Islet precursor cell (in vitro differentiated cells): ENCODE measurements at regions not wholly inside any gene's neighbourhood (a gene's known extent, or its start where the extent isn't known, plus 50 kb on each side); places are given as distances from the start of the nearest gene placed in this dataset.
A peak's percentile ranks its signal among the peaks of the same experiment; 100 is the strongest.

ENCODE experiments used
- DNase-seq: peaks from one replicate; pipeline ENCODE4 v3.0.0-alpha.2; 2018

DNA sequence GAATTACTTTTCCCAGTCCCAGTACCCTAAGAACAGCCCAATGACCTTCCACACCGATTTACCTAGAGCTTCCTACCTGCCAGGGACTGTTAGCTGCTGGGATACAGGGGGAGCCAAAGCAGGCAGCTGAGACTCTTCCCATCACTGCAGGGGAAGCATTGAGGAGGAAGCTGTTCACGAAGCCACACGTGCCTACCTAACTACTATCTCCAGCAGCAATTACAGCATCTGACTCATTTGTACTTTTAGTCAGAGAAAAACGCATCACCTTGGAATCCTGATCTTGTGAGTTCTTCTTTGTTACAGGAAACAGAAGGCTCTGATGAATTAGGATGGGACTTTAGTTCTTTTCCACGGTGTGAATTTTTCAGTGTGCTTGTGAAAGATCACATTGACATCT lies 113.7 kb upstream of the DHX40 start:
- DNase-seq = peak; percentile 86

DNA sequence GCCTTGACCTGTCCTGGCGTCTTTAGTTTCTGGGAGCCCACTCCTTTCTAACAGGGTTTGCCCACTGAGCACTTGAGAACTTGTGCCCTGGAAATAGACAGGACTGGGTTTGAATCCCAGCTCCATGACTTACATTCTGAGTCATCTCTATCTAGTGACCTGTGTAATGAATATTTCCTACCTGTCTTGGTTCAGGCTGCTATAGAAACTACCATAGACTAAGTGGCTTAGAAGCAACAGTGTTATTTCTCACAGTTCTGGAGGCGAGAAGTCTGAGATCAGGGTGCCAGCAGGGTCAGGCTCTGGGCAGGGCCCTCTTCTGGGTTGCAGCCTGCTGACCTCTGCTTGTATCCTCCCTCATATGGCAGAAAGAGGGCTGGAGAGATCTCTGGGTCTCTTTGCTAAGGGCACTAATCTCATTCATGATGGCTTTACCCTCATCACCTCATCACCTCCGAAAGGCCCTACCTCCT lies 110.7 kb upstream of the DHX40 start:
- no peak for DNase-seq

- no peak for DNase-seq
Observed at GRCh38 chr17:59456428-59456827, 109.0 kb upstream of the DHX40 start.

DNA sequence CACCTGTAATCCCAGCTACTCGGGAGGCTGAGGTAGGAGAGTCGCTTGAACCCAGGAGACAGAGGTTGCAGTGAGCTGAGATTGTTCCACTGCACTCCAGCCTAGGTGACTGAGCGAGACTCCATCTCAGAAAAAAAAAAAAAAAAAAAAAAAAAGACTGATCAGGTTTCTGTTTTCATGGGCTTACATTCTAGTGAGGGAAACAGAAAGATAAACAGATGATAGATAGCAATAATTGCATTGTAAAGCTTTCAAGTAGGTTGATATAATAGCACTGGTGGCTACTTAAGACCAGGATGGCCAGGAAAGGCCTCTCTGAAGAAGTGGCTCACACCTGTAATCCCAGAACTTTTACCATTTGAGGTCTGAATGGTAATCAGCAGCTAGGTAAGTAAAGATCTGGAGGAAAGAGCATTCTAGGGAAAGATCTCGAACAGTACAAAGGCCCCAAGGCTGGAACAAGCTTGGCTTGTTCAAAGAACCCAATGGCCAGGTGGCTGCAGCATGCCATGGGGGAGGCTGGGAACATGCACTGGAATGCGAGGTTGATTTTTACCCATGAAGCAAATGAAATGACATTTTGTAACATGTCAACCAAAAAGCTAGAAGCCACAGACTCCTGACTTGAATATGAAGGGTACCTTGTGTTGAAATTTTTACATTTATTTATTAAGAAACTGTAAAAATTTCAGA lies 108.3 kb upstream of the DHX40 start:
- DNase-seq = no peak

GRCh38 chr17:59462385-59462784 lies 103.0 kb upstream of the DHX40 start:
- DNase-seq = no peak

GRCh38 chr17:59464246-59464645 lies 101.2 kb upstream of the DHX40 start:
- DNase-seq = no peak

- no peak for DNase-seq
Observed at GRCh38 chr17:59465949-59466307, 99.5 kb upstream of the DHX40 start.

DNA sequence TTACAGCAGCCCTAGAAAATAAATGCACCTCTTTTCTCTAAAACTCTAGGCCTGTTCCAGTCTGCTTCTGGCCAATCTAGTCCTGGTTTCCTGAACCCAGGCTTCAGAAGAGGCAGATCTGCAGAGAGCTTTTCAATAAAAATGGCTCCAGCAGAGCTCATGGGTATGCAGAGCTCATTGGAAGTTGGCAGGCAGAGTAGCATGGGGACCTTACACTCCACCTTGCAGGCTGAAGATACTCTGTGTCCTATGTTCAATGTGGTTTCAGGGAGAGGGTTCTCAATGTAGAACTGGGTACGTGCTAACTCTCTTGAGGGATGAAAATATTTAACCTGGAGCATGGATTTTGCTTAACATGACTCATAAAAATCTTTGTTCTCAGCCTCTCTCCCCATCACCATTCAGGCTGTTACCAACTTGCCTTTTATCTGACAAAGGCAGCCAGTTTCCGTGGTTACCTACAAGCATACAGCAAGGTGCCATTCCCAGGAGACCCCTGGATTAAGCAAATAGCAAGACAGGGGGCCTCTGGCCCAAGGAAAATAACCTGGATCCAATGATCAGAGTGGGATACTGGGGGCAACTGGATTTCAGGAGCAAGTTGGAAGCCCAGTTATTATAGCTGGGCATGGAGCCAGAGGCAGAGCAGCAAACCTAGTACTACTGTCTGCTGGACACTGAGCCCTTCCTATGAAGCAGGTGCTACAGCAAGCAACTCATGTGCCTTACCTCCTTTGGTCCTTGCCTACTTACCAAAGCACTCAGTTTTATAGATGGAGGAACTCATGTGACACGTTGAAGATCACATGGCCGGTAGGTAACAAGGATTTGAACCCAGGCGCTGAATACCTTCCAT lies 98.2 kb upstream of the DHX40 start:
- no peak for DNase-seq

DNA sequence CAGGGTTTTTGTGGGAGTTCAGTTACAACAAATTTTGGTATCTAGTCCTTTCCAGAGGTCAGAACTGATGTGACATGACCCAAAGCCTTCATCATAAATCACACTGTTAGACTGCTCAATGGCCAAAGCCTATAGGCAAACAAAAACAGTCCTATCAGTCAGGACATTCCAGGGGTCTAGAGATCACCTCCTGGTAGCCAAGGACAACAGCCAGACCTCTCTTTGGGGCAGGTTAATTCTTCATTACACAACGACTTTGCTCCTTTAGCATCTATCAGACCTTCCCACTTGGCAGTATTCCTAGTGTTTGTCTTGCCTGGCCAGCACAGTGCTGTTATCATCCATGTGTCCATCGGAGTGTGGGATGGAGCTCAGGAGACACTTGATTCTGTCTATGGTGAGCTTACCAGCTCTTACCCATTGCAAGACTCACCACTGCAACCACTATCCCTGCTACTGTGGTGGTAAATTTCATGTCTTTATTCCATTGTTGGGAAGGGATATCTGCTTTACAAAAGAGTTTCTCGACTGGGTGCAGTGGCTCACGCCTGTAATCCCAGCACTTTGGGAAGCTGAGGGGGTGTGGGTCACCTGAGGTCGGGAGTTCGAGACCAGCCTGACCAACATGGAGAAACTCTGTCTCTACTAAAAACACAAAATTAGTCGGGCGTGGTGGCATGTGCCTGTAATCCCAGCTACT lies 95.5 kb upstream of the DHX40 start:
- no peak for DNase-seq

DNA sequence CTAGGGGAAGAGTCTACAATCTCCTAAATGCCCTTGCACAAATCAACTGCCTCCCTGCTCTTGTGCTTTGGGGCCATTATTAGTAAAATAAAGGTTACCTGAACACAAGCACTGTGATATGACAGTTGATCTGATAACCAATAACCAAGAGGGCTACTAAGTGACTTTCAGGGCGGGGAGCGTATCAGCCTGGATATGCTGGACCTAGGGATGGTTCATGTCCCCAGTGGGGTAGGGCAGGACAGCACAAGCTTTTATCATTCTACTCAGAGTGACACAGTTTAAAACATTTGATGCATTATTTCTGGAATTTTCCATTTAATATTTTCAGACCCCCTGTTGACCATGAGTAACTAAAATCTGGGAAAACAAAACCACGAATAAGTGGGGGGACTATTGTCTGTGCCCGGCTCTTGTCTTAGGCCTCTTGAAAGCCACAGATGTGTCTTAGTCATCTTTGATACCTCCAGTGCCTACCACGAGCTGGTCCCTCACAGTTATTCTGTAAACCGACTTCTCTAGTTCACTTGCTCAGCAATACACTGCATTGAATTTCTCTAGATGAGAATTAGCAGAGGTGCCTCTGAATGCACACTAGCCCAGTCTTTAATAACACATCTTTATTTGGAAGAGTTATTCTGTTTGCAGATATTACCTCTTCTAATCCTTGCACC lies 94.6 kb upstream of the DHX40 start:
- no peak for DNase-seq

DNA sequence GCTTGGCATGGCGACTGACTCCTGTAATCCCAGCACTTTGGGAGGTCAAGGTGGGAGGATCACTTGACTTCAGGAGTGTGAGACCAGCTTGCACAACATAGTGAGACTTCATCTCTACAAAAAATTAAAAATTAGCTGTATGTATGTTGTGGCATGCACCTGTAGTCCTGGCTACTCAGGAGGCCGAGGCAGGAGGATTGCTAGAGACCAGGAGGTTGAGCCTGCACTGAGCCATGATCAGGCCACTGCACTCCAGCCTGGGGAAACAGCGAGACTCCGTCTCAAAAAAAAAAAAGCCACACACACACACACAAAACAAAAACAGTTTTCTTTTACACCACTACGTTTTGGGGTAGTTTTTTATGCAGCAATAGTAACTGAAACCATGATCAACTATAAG lies 89.0 kb upstream of the DHX40 start:
- DNase-seq = no peak

DNA sequence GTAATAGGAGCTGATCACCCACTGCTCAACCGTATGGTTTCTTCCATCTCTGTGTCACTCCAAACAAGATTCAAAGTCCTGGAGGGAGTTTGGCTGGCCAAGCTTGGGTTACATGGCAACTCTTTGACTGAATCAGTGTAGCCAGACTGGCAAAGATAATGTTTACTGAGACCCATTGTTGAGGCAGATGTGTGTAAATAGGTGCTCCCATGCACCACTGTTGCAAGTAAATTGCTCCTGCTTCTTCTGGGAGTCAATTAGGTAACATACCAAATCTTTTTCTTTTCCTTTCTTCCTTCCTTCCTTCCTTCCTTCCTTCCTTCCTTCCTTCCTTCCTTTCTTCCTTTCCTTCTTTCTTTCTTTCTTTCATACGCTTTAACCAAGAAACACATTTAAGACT lies 86.3 kb upstream of the DHX40 start:
- DNase-seq = no peak

DNA sequence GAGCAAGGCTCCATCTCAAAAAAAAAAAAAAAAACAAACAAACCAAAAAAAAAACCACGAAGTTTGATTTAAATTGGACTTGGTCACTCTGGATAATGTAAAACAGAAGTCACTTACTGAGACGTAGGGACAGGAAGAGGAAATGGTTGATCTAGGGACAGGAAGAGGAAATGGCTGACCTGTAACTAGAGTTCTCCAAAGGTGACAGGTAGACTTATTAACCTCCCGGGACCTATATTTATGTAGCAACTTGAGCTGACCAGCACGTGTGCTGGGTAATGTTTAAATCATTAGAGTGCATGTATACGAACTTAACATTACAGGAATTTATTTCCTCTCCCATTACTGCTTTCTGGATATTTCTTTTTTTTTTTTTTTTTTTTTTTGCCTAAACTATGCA lies 81.5 kb upstream of the DHX40 start:
- no peak for DNase-seq

DNA sequence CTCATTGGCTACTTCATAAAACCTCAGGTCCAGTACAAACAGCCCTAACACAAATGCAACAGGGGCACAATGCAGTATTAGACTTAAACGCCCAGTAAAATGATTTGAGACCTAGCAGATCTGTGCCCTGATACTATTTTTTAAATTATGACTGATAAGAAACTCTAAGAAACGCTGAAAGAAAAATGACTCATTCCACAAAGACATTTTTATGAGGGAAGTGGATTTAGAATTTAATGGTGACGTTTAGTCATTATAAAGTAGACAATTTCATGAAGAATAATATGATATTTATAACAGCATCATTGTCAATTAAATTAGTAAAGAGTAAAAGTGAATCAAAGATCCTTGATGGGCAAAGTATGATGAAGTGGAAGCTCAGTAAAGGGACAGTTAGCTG lies 80.4 kb upstream of the DHX40 start:
- DNase-seq = no peak

- no peak for DNase-seq
Observed at GRCh38 chr17:59485946-59486345, 79.5 kb upstream of the DHX40 start.

- no peak for DNase-seq
Observed at GRCh38 chr17:59487161-59487873, 78.1 kb upstream of the DHX40 start.

DNA sequence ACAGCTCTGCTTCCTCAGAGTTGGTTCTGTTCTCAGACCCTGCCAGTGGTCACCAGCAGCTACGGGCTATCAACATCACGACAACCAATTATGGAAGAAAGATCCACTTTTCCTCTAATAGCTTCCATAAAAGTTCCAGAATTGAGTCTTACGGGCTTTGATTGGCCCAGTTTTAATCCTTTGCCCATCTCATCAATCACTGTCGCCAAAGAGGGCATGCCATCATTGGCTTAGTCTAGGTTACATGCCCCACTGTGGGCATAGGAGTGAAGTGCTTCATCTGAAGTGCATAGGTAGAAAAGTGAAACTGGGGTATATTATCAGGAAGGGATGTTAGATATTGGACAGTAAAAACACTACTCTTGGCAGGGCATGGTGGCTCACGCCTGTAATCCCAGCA lies 76.6 kb upstream of the DHX40 start:
- DNase-seq = no peak

DNA sequence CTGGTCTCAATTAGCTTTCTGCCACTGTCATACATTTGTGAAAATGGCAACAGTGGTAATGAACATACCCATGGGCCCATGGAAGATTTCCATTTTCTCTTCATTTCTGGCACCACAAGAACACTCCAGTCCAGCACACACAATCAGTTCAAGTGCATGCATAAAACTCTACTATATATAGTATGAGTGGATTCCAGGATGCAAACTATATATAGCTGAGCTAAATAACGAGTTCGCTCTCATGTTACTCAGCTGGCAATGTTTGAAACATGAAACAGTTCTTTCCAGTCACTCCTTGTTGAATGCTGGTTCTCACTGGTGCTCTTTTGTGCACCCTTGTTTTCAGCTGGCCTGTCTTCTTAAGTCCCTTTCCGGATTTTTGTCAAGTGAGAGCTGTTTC lies 75.2 kb upstream of the DHX40 start:
- no peak for DNase-seq

DNA sequence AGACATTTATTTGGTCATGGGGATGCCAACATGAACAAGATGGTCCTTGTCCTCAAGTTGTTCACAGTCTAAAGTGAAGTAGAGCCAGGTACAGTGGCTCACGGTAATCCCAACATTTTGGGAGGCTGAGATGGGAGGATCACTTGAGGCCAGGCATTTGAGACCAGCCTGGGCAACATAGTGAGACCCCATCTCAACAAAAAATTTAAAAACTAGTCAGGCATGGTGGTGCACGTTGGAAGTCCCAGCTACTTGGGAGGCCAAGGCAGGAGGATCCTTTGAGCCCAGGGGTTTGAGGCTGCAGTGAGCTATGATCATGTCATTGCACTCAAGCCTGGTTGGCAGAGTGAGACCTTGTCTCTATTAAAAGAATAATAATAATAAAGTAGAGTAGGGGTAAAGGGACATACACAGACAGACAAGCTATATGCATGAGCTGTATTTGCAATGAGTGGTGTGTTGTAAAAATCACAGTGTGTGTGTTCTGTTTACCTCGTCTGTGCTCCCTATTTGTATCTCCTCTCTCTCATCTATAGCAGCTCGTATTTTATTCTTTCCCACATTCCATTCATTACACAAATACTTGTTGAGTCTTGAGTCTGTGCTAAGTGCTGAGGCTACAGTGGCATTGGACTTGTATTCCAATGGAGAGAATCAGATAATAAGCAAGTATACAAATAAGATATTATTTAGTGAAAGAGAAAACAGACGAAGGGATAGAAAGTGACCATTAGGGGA lies 73.9 kb upstream of the DHX40 start:
- no peak for DNase-seq

GRCh38 chr17:59492091-59492451 lies 73.3 kb upstream of the DHX40 start:
- DNase-seq = peak; percentile 78

DNA sequence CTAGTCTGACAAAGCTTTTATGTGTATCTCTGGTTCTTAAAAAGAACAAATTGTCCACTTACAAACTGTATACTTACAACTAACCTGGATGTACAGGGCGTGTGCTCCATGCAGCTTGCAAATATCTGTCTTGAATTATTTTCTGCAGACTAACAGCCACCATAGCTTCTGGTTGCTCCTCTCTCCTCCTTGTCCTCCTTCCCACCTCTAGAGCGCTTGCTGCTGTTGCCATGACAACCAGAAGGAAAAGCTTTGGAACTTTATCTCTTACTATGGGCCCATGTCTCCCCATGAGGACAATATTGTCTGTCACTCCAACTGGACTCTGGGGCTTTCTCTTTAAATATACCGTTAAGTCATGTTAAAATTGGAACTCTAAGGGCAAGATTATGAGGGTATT lies 71.5 kb upstream of the DHX40 start:
- no peak for DNase-seq

GRCh38 chr17:59494757-59495368 lies 70.5 kb upstream of the DHX40 start:
- DNase-seq = no peak
